Effector CD8-positive, alpha-beta T cell (primary cell): ENCODE measurements at regions not wholly inside any gene's neighbourhood (a gene's known extent, or its start where the extent isn't known, plus 50 kb on each side); places are given as distances from the start of the nearest gene placed in this dataset.

ENCODE experiments used
- DNase-seq: peaks from one replicate; lab custom pipeline; 2025; lab: John Stamatoyannopoulos, UW

DNA sequence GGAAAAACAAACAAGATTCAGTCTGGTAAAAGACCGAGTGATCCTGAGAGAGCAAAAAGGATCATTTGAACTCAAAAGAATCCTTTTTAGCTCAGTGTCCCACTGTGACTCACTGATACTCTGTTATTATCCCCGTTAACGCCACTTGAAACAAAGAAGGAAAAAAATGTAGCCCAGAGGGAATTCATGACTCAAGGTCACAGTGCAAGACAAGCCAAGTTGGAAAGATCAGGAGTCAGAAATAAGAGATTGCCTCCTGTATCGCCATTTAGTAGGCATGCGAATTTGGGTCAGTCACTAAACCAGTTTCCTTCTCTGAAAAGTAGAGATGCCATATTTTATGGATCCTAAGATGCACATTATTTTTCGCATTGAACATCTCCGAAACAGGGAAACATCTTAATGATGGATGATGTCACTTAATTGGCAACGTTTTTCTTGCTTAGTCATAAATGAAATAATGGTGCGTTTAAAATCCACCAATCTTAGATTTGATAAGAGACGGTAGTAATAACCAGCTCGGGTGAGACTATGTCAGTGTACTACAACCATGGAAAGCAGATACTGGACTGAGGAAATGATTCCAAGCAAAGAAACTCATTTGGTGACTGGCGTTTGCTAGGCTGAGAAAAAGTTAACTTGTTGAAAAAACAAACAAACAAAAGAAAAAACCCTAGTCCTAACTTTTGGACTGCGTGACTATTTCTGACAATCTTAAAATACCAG lies 502.0 kb upstream of the CELF2 start:
- DNase-seq: no peak

DNA sequence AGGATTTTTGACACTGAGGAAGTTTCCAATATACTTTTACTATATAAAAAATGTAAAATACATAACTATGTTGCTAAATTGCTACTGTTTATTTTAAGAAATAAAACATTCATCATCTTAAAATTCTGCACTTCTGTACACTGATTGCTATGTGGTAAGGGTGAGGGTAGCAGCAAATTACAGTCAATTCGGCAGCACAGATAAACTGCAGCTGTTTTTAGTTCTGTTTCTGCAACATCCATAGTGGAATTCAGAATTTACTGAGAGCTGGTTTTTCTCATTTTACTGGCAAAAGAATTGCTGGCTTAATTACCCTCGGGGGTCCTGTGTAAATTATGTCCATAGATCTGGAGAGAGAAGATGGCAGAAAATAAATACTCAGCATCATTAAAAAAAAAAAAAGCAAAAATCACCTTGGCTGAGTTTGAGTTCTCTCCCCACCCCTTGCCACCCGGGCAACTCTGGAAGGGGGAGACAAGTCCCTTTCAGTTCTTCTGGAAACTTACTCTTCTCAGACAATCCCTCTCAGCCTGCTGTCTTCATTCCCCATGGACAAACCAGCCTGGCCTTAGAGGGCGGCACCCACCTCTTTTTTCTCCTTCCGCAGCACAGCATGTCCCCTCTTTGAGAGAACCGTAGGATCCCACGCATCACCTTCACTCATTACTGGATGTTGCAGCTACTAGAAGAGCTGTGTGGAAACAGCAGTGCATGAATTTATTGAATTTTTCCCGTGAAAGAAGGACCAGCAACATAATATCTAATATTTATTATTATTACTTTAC lies 501.1 kb upstream of the CELF2 start:
- no peak for DNase-seq

DNA sequence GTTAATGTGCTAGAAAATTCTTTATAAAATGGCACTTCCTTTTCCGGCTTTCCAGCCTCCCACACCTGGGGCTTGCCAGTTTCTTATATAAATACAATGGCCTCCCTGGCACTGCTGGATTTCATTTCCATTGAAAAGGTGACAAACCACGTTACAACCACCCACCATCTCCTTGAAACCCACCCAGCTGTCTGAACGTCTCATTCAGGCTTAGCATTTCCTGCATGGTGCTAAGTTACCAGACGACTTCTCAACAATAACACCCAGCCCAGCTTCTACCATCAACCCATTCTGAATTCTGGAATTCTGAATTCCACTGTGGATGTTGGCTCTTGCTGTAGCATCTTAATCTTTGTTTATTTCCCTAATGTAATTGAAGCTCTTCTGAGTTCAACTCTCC lies 499.8 kb upstream of the CELF2 start:
- no peak for DNase-seq

DNA sequence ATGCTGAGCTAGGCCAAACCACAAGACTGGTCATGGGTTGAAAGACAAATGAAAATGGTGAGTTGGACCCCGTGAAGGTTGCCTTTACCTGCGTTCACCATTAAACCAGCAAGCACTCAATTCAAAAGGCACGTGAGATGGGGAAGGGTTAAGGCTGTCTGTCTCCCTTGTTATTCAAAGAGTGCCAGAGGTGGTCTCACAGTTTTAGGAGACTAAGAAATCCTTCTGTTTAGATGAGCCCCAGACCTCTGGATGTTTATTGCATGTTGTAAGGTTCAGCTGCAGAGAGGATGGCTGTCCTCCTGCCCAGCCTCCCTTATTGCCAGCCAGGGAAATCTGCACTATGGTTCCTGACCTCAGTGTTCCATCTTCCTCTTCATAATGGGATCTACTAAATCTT lies 498.0 kb upstream of the CELF2 start:
- DNase-seq: no peak

DNA sequence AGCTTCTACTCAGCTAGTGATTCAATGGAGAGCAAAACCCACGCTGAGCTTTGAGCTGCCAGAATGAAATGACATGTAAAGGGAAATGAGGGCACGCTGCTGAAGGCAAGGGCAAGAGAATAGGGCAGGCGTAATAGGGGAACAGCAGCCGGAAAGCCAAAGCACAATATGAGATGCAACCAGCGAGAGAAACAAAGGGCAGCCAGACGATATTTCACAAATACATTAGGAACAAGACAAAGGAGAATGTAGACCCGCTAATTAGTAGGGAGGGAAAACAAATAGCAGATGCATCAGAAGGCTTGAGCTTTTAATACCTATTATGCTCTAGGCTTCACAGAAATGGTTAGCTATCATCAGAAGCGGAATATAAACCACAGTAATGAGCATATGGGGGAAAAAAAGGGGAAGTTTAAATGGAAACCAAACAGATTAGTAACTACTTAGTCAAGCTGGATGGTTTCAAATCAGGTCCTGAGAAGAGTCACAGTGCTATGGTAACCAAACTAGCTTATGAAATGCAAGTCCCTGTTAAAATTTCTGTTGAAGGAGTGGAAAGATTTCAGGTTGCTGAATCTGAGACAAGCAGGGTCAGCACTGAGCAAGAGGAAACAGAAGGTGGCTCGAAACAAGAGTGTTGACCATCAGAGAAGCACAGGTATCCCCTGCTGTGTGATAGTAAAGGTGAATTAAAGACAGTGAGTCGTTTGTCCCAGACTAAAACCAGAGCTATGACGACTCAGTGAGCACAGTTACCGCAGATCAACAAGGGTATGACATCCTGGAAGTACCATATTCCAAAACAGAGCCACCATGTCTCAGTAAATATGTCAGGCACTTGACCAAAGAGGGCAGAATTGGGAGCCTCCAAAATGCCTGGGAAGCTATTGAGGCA lies 496.9 kb upstream of the CELF2 start:
- DNase-seq: no peak

DNA sequence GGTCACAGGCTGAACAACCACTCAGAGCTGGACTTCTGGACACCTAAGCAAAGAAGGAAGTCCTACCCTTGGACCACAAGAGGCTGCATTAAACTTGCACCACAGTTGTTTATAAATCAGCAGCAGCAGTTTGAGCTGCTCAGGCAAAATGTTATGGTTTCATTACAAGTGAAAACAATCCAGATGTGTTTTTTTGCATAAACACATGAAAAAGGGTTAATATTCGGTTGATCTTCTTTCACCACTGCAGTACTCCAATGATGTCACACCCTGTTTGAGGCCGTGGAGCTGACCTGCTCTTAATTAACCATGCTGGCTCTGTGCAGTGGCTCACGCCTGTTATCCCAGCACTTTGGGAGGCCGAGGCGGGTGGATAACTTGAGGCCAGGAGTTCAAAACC lies 490.8 kb upstream of the CELF2 start:
- no peak for DNase-seq

DNA sequence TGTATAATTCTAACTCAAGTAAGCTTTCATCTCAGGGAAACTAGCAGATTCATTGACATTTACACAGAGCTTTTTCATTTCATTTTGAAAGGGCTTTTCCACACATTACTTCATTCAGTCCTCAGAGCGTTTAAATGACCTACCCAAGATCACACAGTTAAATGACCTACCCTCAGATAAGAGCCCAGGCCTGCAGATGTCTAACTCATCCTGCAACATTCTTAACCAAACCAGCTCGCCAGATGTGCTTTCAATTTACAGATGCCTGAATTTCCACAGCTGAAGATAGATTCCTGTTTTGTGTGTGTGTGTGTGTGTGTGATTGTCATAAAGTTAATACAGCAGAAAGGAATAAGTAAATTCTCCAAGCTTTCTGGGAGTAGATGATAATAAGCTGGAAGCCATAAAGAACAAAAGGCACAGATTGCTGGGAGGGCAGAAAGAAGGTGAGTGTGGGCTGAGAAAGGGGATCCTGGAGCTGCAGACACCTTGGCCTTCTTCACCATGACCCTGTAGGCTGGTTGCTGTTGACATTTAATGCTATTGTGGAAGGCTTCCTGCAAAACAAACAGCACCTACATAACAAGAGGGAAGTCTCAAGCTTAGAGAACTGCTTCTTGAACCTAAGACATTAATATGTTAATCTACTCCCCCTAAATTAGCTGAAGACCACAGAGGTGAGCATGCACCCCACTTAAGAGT lies 489.7 kb upstream of the CELF2 start:
- no peak for DNase-seq

DNA sequence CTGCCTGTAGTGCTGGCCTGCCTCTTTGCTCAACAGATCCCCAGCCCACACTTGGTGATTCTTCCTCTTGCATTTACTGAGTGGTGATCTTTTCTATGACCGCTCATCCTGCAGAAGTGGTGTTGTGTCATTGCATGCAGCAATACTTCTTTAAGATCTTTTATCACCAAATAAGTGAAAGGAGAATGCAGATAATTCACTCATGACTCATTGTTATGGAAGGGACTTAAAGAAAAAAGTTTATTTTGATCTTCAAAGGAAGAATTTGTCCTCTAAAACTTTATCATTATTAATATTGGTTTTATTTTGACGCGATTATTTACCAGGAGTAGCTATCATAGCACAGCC lies 489.1 kb upstream of the CELF2 start:
- DNase-seq: no peak

DNA sequence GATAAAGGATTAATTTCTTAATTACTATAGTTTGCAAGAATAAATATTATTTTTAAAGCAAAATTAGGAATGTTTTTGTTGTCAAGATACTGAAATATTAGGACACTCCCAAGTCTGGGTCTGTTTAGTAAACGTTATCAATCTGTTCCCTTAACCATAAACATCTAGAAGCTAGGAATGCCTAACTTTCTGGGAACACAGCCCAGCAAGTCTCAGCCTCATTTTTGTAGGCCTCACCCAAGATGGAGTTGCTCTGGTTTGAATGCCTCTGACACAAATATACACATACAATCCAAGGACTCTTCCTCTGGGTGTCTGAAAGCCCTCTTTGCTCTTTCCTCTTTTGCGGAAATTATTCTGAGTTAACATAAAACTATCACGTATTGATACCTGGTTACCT lies 487.4 kb upstream of the CELF2 start:
- no peak for DNase-seq

DNA sequence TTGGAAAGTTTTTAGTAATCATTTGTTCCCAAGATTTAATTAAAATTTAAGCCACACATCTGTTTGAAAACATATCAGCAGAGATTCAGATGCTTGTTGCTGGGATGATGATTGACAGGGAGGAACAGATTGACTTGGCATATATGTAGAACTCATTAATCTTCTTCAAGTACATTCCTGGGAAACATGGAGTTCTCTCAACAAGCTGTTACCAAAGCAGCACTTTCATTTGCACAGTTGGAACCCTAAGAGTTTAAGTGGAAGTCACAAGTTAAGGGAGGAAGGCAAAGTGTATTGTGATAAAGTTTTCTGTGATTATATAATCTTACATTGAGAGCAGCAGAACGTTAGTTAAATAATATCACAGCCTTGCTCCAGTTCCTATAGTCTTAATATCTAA lies 485.4 kb upstream of the CELF2 start:
- DNase-seq: no peak

DNA sequence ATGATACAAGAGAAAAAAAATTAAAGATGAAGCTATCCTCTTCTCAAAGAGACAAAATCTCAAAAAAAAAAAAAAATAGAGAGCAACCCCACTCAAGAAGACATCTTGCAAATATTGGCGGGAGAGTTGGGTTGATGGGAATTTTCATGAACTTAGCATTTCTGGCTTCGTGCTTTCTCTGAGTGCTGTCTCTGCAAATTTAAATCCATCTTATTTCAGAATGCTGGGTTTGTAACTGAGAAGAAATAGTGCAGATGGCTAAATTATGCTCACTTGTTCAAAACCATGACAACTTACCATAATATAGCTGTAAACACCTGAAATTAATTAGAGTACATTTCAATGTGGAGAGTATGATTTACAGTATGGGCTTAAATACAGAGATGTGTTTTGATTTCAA lies 484.8 kb upstream of the CELF2 start:
- no peak for DNase-seq

DNA sequence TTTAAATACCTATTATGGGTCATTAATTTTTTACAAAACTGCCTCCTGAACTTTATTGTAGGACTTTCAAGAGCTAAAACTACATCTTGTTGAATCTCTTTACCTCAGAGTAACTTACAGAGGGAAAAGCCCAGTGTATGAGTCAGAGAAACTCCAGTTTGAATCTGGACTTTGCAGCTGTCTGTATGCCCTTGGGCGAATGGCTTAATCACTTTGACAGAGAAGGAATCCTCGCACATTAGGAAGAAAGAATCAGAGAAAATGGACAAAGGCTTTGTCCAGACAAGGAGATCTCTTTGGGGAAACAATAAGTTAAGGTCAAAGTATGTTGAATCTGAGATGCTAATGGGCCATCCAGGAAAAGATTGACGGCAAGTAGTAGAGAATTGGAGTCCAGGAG lies 484.2 kb upstream of the CELF2 start:
- DNase-seq: no peak

DNA sequence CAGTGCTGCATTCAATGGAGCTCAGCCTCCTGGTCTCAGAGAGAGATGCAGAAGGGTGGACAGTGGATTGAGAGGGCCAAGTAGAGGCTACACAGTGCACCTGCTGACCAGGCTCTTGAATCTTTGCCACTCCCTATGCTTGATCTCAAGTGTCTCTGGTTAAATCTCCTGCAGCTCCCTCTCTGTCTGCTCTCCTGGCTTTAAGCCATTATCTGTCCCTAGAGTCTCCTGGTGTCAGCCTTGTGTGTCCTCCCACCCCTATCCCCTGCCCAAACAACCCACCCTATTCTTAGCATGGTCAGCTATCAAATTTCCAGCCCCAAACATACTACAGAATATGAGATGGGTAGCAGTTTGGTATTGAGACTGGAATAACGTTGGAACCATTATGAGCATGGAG lies 479.3 kb upstream of the CELF2 start:
- DNase-seq: no peak

DNA sequence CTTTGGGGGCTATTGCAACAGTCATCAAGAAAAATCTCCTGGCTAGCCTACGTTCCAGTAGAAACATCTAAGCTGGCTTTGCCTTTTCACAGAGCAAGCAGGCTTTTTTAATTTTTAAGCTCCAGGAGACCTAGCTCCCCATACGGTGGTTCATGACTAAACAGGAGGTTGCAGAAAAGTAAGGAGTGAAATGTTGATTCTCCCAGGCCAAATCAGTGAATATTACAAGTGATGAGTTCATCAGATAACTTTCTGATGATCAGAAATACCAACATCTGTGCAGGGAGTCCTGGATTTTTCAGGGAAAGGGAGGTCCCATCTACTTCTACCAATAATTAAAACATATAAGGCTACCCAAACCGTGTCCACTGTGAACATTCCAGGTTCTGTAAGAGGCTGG lies 477.3 kb upstream of the CELF2 start:
- DNase-seq: no peak

DNA sequence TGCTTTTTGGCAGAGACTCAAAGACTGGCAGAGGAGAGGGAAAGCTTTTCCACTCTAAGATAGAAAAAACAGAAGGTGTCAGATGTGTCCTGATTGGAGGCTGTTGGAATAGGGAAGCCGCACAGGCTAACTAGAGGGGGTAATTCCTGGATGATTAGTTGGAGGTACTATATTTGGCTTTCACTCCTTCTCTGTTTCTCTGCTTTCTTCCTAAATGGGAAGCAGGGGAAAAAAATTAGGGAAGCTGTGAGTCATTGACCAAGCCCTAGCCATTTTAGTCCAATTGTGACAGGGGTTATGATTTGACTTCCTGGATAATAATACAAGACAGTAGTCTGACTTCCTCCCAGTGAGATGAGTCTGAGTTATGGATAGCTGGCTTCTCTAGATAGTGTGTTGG lies 475.2 kb upstream of the CELF2 start:
- DNase-seq: no peak

DNA sequence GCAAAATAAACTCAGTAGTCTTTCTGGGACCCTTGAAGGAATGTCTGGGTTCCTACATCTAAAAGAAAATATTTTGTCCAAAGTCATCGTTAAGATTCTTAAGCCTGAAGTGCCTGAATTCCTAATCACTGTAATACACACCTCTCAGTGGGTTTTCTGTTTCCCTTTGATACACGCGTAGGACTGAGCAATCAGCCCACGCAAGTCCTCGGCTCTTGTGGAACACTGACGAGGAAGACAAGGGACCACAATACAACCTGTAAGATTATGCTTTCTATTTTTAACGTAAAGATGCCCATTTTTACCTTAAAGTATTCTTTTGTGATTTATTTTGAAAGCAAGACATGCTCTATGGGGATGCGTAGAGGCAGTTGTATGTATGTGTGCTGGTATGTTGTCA lies 472.8 kb upstream of the CELF2 start:
- no peak for DNase-seq

DNA sequence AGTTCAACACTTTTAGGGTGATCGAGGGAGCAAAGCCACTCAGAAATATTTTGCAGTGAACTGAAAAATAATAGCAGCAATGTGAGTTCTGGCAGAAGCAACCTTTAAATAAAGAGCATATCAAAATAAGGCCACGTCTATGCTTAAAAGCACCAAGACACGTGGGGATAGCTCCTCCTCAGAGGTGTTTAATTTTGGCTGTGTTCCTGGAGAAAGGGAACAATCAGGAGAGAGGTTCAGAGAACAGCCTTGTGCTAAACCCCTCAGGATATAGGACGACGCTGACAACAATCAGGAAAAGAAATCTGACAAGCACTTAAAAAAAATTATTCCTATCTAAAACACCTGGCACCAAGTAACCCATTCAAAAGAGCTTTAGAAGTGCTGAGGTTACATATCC lies 471.9 kb upstream of the CELF2 start:
- DNase-seq: no peak

DNA sequence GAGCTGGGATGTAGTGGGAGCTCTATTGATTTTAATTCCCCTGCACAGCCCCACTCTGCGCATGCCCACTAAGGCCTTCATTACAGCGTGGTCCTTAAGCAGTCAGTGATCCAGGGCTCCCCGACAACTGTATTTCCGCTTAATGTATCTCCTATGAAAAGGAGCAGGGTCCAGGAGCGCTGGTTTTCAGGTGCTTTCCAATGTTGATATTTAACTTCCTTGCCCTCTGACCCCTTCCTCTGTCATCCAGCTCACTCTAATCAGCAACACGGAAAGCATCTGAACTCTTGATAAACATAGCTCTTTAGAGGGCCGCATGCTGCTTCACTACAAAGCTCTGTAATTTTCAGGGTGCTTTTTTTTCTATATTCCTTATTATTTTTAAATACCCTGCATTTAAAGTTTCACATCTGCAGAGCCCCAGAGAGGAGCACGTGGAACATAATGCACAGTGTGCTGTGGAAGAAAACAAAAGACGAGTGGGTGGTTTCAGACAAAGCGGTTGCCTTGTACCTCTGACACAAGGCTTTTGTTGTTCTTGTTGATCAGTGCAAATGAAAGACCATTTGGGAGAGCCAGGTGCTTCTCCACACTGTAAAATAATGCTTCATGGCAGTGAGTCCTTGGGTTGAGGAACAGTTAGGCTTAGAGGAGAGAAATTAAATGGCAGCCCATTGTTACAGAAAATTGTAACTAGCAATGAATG lies 465.9 kb upstream of the CELF2 start:
- DNase-seq: no peak

DNA sequence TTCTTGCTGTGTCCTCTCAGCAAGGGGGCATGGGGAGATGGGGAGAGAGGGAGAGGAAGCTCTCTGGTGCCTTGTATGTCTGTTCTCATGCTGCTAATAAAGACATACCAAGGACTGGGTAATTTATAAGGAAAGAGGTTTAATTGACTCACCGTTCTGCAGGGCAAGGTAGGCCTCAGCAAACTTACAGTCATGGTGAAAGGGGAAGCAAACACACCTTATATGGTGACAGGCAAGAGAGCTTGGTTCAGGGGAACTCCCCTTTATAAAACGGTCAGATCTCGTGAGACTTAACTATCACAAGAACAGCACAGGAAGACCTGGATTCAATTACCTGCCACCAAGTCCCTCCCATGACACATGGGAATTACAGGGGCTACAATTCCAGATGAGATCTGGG lies 464.7 kb upstream of the CELF2 start:
- DNase-seq: no peak

DNA sequence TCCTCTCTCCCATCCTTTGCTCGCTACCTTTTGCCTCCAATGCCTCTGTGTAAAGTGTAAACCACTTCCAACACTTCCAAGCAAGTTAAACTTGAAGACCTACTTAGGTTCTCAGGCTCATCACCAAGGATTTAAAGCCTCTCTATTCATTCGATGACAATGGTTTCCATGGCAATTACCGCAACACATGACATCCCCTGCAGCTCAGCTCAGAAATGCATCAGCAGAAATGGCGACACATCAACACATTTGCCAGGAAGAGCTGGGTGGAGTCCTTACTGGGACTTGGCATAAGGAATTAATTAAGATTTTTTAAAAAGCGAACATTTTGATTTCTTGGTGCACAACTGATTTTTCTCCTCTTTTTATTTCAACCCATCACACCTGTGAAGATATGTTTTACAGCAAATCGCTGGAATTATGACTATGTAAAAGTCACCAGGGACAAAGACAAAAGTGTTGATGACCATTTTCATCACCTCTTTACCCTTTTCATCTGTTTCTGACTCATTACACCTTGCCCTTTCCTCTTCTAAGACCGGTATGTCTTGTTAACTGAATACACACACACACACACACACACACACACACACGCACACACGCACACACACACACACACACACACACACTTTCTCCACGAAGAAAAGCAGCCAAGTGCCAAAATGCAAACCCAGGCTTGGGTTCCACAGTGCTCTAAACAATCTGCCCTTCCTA lies 453.4 kb upstream of the CELF2 start:
- no peak for DNase-seq

DNA sequence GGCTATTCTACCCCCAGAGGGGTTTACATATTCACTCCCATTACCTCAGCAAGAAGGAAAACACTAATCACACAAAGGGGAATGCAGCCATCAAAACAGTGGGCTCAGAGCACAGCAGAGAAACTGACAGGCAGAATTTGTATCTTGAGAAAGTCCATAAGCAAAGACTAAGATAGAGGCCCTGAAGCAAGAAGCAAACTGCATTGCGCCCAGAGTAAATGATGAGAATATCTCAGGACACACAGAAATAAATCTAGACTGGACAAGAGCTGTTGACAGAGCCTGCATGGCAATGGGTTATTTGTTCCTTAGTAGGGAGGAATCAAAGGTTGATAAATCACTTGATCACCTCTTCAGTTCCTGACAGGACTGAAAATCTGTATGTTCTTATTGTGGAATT lies 440.7 kb upstream of the CELF2 start:
- DNase-seq: no peak
